ENCODE measurements at regions not wholly inside any gene's neighbourhood (a gene's known extent, or its start where the extent isn't known, plus 50 kb on each side); places are given as distances from the start of the nearest gene placed in this dataset.
"Not testable (repeated sequence)": the region's sequence is repeated elsewhere in the genome, so short reads cannot be mapped to it uniquely, and the experiment has no call there.

GRCh38 chr5:37962389-37962788, 122.5 kb upstream of the GDNF start:
- no peak for DNase-seq (ENCODE audit: low read depth in 2 of 2)

GRCh38 chr5:37957218-37957617, 117.4 kb upstream of the GDNF start:
- no peak for DNase-seq (ENCODE audit: low read depth in 2 of 2)

DNA sequence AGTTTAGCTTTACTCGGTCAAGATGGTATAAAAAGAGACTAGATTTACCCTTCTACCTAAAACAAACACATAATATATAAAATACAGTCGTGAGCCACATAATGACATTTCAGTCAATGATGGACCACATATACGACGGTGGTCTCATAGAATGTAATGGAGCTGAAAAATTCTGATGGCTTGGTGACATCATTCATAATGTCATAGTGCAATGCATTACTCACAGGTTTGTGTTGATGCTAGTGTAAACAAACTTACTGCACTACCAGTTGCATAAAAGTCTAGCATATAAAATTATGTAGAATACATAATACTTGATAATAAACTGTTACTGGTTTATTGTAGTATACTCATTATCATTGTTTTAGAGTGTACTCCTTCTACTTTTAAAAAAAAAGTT, 115.9 kb upstream of the GDNF start:
- DNase-seq (ENCODE audit: low read depth in 2 of 2): no peak

DNA sequence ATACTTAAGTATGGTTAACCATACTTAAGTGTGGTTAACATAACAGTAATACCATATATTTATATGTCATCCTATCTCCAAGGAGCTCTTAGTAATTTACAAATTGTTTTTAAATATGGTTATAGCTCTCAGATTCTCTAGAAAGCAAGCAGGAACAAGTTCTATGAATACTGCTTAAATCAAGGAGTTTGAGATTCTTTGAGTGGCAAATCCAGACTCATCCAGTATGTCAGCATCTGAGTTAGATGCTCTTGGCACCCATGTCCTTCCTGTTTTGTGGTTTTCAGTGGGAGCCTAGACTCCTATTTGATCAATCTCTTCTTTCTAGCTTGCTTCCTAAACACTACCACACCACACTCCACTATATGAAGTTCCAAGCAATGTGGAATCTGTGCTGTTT, 114.7 kb upstream of the GDNF start:
- no peak for DNase-seq (ENCODE audit: low read depth in 2 of 2)

DNA sequence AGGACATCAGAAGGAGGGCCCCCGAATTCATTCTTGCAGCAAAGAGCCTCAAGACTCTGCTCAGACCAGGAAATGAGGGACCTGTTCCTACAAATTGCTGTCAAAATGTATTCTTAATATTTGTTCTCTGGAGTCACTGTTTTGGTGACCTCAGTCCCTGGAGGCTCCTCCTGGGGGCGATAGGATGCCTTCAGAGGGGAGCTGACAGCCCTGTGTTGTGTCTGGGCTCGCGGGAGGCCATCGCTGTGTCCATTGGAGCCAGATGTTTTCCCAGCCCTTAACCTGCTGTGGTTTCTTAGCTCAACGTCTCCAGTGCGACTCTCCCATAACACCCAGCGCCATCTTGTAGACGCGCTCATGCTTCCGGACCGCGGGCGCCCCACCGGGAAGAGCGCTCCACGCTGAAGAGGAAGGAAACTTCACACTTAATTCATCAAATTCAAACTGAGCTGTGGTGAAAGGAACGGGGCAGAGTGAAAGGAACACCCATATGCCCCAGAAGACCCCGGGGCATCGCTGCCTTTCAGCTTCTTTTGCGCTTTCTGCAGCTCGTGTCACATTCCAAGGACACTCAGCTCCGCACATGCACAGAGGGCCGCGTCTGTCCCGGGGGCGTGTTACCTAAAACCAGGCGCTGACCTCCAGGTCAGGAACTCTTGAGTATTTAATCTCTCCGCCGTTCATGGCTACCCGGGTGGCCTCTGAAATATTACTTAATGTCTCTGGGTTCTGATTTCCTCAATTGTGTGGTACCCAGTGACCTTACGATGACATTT, 112.3 kb upstream of the GDNF start:
- no peak for DNase-seq (ENCODE audit: low read depth in 2 of 2)

GRCh38 chr5:37950436-37950835, 110.6 kb upstream of the GDNF start:
- DNase-seq (ENCODE audit: low read depth in 2 of 2): no peak

- DNase-seq (ENCODE audit: low read depth in 2 of 2): no peak
Measured at GRCh38 chr5:37945446-37945845, 105.6 kb upstream of the GDNF start.

- DNase-seq (ENCODE audit: low read depth in 2 of 2): not testable (repeated sequence)
Measured at GRCh38 chr5:37943136-37943535, 103.3 kb upstream of the GDNF start.

- no peak for DNase-seq (ENCODE audit: low read depth in 2 of 2)
Measured at GRCh38 chr5:37940931-37941623, 101.2 kb upstream of the GDNF start.

GRCh38 chr5:37938861-37939260, 99.0 kb upstream of the GDNF start:
- DNase-seq (ENCODE audit: low read depth in 2 of 2): no peak

GRCh38 chr5:37938076-37938852, 98.4 kb upstream of the GDNF start:
- no peak for DNase-seq (ENCODE audit: low read depth in 2 of 2)

- no peak for DNase-seq (ENCODE audit: low read depth in 2 of 2)
Measured at GRCh38 chr5:37936091-37936490, 96.2 kb upstream of the GDNF start.

DNA sequence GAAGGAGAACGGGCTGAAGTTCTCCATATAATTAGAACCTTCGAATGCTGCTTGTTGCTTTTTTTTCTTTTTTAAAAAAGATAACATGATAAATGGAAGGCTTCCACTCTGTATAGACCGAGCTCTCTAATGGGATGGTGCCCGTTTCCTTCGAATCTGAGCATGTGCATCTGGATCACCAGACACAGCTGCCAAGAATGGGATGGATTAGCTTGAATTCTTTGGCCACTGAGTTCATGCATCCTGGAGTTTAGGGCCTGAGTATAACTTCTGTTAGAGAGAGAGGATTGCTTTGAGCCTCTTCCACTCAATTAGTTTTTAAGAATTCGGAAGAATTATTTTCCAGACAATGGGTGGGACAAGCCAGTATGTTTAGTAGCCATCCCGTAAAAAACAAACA, 93.7 kb upstream of the GDNF start:
- DNase-seq (ENCODE audit: low read depth in 2 of 2): no peak

DNA sequence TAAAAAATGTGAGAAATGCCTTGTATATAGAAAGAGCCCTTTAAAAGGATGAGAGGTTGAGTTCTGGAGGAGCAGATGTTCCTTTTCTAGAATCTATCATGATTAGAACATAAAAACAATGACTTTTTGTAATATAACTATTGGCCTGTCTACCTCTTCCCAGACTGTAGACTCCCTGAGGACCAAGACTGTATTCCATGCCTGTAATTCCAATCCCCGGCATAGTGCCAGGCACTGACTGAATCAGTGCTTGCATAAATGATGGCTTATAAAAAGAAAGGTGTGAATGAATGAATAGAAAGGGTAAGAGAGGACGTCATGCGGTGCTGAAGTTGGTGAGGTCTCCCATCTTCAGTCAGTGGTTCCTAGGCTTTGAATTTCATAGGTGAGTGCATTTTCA, 92.6 kb upstream of the GDNF start:
- no peak for DNase-seq (ENCODE audit: low read depth in 2 of 2)

- DNase-seq (ENCODE audit: low read depth in 2 of 2): no peak
Measured at GRCh38 chr5:37931541-37931940, 91.7 kb upstream of the GDNF start.

DNA sequence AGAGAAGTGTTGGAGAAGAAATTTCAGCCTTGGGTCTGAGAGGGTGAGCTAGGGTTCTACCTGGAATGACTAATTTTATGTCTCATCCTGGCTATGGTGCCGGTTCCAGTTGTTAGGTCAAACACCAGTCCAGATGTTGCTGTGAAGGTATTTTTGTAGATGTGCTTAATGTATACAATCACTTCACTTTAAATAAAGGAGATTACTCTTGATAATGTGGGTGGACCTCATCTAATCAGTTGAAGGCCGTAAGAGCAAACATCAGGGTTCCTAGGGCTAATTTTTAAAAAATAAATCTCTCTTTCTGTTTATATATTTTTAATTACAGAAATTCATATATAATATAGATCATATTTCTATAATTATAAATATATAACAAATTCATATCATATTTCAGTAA, 90.5 kb upstream of the GDNF start:
- no peak for DNase-seq (ENCODE audit: low read depth in 2 of 2)

DNA sequence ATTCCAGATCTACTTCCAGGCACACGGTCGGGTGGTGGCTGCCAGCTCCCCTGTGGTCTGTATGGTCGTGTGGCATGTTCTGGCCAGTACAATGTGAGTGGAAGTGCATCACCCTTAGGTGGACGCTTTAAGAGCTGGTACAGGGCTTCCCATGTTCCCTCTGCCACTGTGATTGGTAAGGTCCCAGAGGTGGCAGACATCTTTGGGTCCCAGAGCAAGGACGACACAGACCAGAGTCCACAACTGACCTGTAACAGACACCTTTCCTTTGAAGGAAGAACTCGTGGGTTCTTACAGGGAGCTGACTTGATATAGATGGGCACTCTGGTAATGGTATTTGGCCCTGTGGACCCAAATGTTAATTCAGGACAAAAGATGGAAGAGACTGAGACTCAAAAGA, 90.0 kb upstream of the GDNF start:
- DNase-seq (ENCODE audit: low read depth in 2 of 2): no peak

- not testable (repeated sequence) for DNase-seq (ENCODE audit: low read depth in 2 of 2)
Measured at GRCh38 chr5:37927753-37928152, 87.9 kb upstream of the GDNF start.

DNA sequence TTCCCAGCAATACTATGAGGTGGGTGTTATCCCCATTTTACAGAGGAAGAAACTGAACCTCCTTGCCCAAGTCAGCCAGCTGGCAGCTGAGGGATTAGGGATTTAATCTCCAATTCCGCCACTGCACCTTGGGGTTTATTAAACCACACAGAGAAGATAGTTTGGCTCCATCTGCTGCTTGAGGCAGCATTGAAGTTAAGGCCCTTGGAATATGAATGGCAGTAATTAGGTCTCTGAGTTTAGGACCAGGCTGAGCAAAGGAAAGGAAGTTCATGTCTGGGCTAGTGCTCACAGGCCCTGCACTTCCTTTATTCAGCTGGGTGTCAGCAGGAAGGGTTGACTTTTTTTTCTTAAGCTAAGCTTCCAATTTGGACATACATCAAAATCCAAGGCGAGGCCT, 86.9 kb upstream of the GDNF start:
- DNase-seq (ENCODE audit: low read depth in 2 of 2): no peak

DNA sequence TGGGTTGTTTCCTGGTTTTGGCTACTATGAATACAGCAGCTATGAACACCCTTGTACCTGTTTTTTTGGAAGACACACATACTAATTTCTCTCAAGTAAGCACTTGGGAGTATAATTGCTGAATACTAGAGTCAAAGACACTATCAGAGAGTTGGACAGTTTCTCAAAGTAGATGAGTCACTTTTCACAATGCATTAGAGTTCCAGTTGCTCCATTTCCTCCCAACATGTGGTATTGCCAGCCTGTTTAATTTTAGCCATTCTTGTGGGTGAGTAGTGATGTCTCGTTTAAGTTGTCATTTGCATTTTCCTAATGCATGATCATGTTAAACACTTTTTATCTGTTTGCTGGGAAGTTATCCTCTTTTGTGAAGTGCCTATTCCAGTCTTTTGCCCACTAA, 81.6 kb upstream of the GDNF start:
- DNase-seq (ENCODE audit: low read depth in 2 of 2): no peak

DNA sequence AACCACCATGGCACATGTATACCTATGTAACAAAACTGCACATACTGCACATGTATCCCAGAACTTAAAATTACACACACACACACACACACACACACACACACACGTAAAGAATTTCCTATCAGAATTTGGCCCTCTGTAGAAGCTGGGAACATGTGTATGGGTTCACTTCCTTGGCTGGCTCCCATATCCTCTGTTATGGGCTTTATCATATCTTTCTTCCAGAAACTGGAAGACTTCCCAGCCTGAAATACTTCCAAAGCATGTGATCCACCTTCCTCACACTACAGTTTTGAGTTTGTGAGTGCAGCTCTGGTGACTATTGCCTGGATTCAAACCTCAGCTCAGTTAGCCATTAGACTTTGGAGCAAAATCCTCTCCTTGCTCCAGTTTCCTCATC, 78.6 kb upstream of the GDNF start:
- DNase-seq (ENCODE audit: low read depth in 2 of 2): no peak

DNA sequence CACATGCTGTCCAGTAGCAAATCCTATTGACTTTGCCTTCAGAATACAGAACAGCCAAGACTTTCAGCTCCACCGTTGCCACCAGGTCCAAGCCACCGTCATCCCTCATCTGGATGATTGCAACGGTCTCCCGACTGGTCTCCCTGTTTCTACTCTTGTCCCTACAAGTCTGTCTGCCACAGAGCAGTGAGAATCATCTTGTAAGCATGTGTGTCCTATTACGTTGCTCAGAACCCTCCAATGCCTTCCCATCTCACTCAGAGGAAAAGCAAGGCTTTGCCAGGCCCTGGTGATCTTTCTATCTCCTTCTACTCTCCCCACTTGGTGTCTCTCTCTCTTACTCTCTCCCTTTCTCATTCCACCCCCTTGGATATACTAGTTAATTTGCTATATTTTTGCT, 76.7 kb upstream of the GDNF start:
- no peak for DNase-seq (ENCODE audit: low read depth in 2 of 2)
